Head of caudate nucleus (tissue), 42 donors: ENCODE measurements at regions not wholly inside any gene's neighbourhood (a gene's known extent, or its start where the extent isn't known, plus 50 kb on each side); places are given as distances from the start of the nearest gene placed in this dataset.

ENCODE experiments used
- DNase-seq, 42 donors: peaks; one replicate each; pipeline versions ENCODE4 v3.0.0 to v3.0.0-alpha.2; 2020 to 2021; ENCODE audit warnings: mixed read lengths in 7 of 42
- intact Hi-C: fragments of 100-400 bp; cut with DNase I; formaldehyde crosslinking; loops from one replicate; pipeline ENCODE4 v1.15.0; 2022

GRCh38 chr10:117689566-117689965 lies 147.0 kb downstream of the EMX2 start:
- intact Hi-C loops = no loop called here
- no peak for DNase-seq

GRCh38 chr10:117690359-117690758 lies 147.8 kb downstream of the EMX2 start:
- intact Hi-C loops = no loop called here
- DNase-seq = no peak

GRCh38 chr10:117694190-117694589 lies 151.6 kb downstream of the EMX2 start:
- intact Hi-C loops = no loop called here
- no peak for DNase-seq

- intact Hi-C loops = no loop called here
- no peak for DNase-seq
These were observed 154.9 kb downstream of the EMX2 start for GRCh38 chr10:117697402-117697801.

GRCh38 chr10:117698809-117699208 lies 156.3 kb downstream of the EMX2 start:
- no peak for DNase-seq
- intact Hi-C loops = no loop called here

GRCh38 chr10:117699436-117700075 lies 157.0 kb downstream of the EMX2 start:
- DNase-seq = no peak
- intact Hi-C loops = no loop called here

GRCh38 chr10:117710181-117710798 lies 167.7 kb downstream of the EMX2 start:
- intact Hi-C loops = no loop called here
- DNase-seq = no peak

- intact Hi-C loops = no loop called here
- no peak for DNase-seq
These were observed 174.3 kb downstream of the EMX2 start for GRCh38 chr10:117716889-117717288.

GRCh38 chr10:117718986-117719920 lies 176.7 kb downstream of the EMX2 start:
- no peak for DNase-seq
- intact Hi-C loops = no loop called here

GRCh38 chr10:117720931-117721835 lies 178.6 kb downstream of the EMX2 start:
- intact Hi-C loops = no loop called here
- no peak for DNase-seq

GRCh38 chr10:117721873-117722272 lies 179.3 kb downstream of the EMX2 start:
- DNase-seq = no peak
- intact Hi-C loops = no loop called here

- DNase-seq = no peak
- intact Hi-C loops = no loop called here
These were observed 180.8 kb downstream of the EMX2 start for GRCh38 chr10:117723343-117723742.

- intact Hi-C loops = no loop called here
- peak in 5 of 42 donors; percentile 10 to 49 (median 25) for DNase-seq
These were observed 183.4 kb downstream of the EMX2 start for GRCh38 chr10:117725993-117726392.

- no peak for DNase-seq
These were observed 184.2 kb downstream of the EMX2 start for GRCh38 chr10:117726596-117727295.

GRCh38 chr10:117727421-117727820 lies 184.9 kb downstream of the EMX2 start:
- intact Hi-C loops = no loop called here
- no peak for DNase-seq

More at GRCh38 chr10:117726596-117727295, 184.2 kb downstream of the EMX2 start:
- intact Hi-C loops = no loop called here

GRCh38 chr10:117728087-117728486 lies 185.5 kb downstream of the EMX2 start:
- DNase-seq = no peak
- intact Hi-C loops = no loop called here

- DNase-seq = no peak
- intact Hi-C loops = no loop called here
These were observed 186.6 kb downstream of the EMX2 start for GRCh38 chr10:117729156-117729555.

GRCh38 chr10:117731121-117731791 lies 188.7 kb downstream of the EMX2 start:
- no peak for DNase-seq
- intact Hi-C loops = no loop called here
